K562 (cell line): ENCODE measurements at regions not wholly inside any gene's neighbourhood (a gene's known extent, or its start where the extent isn't known, plus 50 kb on each side); places are given as distances from the start of the nearest gene placed in this dataset.

Experiments
- MCM2 ChIP-seq: fragments of 450-650 bp; IDR thresholded peaks from 2 replicates; pipeline ENCODE4 v1.6.1; 2017; ENCODE audit warnings: low read depth, mild to moderate bottlenecking
- MCM3 ChIP-seq: fragments of 450-650 bp; IDR thresholded peaks from 2 replicates; pipeline ENCODE4 v1.6.1; 2016
- MXI1 ChIP-seq: IDR thresholded peaks from 2 replicates; pipeline ENCODE4 v1.6.1; 2011; ENCODE audit warnings: low read depth, mild to moderate bottlenecking, improper control_type of control experiment, low read length
- PHTF2 ChIP-seq: fragments of 250-450 bp; sonication (Bioruptor Pico); IDR thresholded peaks from 2 replicates; pipeline ENCODE4 v1.5.0; 2021; ENCODE audit warnings: mild to moderate bottlenecking
- TF ChIP-seq, protein P1 (sequence below), 2 experiments: fragments of 450-650 bp; formaldehyde crosslinking in 1 of 2; IDR thresholded peaks; 2 replicates each; pipeline versions ENCODE4 v1.4.0 to v1.6.1; 2014 to 2020; ENCODE audit warnings: mild to moderate bottlenecking in 2 of 2, borderline replicate concordance in 1 of 2, low read depth in 1 of 2
- TF ChIP-seq, protein P2 (sequence below): fragments of 450-650 bp; IDR thresholded peaks from 2 replicates; pipeline ENCODE4 v1.7.1; 2018; ENCODE audit warnings: mild to moderate bottlenecking, low read depth; ENCODE audit not compliant: partially characterized antibody
- TF ChIP-seq, protein P3 (sequence below): IDR thresholded peaks from 2 replicates; pipeline ENCODE4 v1.6.1; 2011; ENCODE audit not compliant: insufficient read length; ENCODE audit errors: extremely low read depth
- TF ChIP-seq, protein P4 (sequence below): fragments of 450-650 bp; IDR thresholded peaks from 2 replicates; pipeline ENCODE4 v1.7.0; 2016; ENCODE audit warnings: borderline replicate concordance
- TF ChIP-seq, protein P5 (sequence below): fragments of 200-800 bp; sonication (Bioruptor generic); IDR thresholded peaks from 2 replicates; pipeline ENCODE4 v1.6.1; 2017; ENCODE audit warnings: missing genetic modification characterization, missing compliant biosample characterization
- TF ChIP-seq, protein P6 (sequence below): sonication (generic); formaldehyde crosslinking; IDR thresholded peaks from 2 replicates; pipeline ENCODE4 v1.8.1; 2022; ENCODE audit warnings: missing genetic modification reagents

DNA sequence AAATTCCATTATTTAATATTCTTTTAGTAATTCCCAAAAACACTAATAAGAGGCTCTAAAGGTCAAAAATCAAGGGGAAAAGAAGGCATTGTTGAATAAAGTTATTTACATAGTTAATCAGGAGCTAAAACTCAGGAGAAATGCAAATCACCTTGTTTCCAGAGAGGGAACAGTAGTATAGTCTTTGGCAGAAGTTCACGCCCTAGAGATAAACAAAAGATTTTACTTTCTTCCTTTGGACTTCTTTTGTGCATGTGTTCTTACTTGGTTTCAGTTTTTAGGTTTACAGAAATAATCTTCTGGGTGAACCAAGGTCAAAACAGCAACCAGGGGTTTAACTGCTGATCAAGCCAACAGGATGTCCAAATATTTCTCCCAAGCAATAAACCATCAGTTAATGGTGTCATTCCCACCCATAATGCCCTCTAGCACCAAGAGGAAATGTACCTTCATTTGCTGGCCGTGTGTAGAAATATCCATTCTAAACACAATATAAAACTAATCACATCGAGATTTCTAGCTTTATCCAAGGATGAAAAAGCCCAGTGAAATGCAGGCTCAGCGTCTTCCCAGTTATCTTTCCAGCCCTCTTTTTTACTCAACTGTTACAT lies 518.8 kb upstream of the SOX9 start (continued):
- TF ChIP-seq, protein P1, sequence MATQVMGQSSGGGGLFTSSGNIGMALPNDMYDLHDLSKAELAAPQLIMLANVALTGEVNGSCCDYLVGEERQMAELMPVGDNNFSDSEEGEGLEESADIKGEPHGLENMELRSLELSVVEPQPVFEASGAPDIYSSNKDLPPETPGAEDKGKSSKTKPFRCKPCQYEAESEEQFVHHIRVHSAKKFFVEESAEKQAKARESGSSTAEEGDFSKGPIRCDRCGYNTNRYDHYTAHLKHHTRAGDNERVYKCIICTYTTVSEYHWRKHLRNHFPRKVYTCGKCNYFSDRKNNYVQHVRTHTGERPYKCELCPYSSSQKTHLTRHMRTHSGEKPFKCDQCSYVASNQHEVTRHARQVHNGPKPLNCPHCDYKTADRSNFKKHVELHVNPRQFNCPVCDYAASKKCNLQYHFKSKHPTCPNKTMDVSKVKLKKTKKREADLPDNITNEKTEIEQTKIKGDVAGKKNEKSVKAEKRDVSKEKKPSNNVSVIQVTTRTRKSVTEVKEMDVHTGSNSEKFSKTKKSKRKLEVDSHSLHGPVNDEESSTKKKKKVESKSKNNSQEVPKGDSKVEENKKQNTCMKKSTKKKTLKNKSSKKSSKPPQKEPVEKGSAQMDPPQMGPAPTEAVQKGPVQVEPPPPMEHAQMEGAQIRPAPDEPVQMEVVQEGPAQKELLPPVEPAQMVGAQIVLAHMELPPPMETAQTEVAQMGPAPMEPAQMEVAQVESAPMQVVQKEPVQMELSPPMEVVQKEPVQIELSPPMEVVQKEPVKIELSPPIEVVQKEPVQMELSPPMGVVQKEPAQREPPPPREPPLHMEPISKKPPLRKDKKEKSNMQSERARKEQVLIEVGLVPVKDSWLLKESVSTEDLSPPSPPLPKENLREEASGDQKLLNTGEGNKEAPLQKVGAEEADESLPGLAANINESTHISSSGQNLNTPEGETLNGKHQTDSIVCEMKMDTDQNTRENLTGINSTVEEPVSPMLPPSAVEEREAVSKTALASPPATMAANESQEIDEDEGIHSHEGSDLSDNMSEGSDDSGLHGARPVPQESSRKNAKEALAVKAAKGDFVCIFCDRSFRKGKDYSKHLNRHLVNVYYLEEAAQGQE (IDR thresholded peaks at IDR 0.05; ENCODE audit: borderline replicate concordance), result no peak
- TF ChIP-seq, protein P1 (CRISPR knock-in tag; IDR thresholded peaks at IDR 0.05; ENCODE audit: low read depth), result no peak
- TF ChIP-seq, protein P2, sequence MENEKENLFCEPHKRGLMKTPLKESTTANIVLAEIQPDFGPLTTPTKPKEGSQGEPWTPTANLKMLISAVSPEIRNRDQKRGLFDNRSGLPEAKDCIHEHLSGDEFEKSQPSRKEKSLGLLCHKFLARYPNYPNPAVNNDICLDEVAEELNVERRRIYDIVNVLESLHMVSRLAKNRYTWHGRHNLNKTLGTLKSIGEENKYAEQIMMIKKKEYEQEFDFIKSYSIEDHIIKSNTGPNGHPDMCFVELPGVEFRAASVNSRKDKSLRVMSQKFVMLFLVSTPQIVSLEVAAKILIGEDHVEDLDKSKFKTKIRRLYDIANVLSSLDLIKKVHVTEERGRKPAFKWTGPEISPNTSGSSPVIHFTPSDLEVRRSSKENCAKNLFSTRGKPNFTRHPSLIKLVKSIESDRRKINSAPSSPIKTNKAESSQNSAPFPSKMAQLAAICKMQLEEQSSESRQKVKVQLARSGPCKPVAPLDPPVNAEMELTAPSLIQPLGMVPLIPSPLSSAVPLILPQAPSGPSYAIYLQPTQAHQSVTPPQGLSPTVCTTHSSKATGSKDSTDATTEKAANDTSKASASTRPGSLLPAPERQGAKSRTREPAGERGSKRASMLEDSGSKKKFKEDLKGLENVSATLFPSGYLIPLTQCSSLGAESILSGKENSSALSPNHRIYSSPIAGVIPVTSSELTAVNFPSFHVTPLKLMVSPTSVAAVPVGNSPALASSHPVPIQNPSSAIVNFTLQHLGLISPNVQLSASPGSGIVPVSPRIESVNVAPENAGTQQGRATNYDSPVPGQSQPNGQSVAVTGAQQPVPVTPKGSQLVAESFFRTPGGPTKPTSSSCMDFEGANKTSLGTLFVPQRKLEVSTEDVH, result no peak
- TF ChIP-seq, protein P3, sequence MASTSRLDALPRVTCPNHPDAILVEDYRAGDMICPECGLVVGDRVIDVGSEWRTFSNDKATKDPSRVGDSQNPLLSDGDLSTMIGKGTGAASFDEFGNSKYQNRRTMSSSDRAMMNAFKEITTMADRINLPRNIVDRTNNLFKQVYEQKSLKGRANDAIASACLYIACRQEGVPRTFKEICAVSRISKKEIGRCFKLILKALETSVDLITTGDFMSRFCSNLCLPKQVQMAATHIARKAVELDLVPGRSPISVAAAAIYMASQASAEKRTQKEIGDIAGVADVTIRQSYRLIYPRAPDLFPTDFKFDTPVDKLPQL, result no peak
- TF ChIP-seq, protein P4, sequence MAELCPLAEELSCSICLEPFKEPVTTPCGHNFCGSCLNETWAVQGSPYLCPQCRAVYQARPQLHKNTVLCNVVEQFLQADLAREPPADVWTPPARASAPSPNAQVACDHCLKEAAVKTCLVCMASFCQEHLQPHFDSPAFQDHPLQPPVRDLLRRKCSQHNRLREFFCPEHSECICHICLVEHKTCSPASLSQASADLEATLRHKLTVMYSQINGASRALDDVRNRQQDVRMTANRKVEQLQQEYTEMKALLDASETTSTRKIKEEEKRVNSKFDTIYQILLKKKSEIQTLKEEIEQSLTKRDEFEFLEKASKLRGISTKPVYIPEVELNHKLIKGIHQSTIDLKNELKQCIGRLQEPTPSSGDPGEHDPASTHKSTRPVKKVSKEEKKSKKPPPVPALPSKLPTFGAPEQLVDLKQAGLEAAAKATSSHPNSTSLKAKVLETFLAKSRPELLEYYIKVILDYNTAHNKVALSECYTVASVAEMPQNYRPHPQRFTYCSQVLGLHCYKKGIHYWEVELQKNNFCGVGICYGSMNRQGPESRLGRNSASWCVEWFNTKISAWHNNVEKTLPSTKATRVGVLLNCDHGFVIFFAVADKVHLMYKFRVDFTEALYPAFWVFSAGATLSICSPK, result no peak
- TF ChIP-seq MCM2, result no peak
- TF ChIP-seq MXI1, result no peak
- no peak for TF ChIP-seq MCM3
- TF ChIP-seq, protein P5, sequence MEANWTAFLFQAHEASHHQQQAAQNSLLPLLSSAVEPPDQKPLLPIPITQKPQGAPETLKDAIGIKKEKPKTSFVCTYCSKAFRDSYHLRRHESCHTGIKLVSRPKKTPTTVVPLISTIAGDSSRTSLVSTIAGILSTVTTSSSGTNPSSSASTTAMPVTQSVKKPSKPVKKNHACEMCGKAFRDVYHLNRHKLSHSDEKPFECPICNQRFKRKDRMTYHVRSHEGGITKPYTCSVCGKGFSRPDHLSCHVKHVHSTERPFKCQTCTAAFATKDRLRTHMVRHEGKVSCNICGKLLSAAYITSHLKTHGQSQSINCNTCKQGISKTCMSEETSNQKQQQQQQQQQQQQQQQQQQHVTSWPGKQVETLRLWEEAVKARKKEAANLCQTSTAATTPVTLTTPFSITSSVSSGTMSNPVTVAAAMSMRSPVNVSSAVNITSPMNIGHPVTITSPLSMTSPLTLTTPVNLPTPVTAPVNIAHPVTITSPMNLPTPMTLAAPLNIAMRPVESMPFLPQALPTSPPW (CRISPR knock-in tag), result no peak
- TF ChIP-seq, protein P6, sequence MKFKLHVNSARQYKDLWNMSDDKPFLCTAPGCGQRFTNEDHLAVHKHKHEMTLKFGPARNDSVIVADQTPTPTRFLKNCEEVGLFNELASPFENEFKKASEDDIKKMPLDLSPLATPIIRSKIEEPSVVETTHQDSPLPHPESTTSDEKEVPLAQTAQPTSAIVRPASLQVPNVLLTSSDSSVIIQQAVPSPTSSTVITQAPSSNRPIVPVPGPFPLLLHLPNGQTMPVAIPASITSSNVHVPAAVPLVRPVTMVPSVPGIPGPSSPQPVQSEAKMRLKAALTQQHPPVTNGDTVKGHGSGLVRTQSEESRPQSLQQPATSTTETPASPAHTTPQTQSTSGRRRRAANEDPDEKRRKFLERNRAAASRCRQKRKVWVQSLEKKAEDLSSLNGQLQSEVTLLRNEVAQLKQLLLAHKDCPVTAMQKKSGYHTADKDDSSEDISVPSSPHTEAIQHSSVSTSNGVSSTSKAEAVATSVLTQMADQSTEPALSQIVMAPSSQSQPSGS (CRISPR knock-in tag), result no peak
- TF ChIP-seq PHTF2 (CRISPR knock-in tag), result no peak
